ENCODE measurements at regions not wholly inside any gene's neighbourhood (a gene's known extent, or its start where the extent isn't known, plus 50 kb on each side); places are given as distances from the start of the nearest gene placed in this dataset.
A peak's percentile ranks its signal among the peaks of the same experiment; 100 is the strongest.
"Not testable (repeated sequence)": the region's sequence is repeated elsewhere in the genome, so short reads cannot be mapped to it uniquely, and the experiment has no call there.

- no peak overlapping the region for H3K4me3 ChIP-seq (ENCODE audit: low read length)
- no peaks in the 10 kb centered on the region for H3K9me3 ChIP-seq (ENCODE audit: insufficient read depth, low read depth, low read length)
- no peak overlapping the region for H3K27ac ChIP-seq (ENCODE audit: low read depth, low read length)
- H3K9ac ChIP-seq (ENCODE audit: low read depth, low read length), result no peak overlapping the region
- peaks cover 10% of the 10 kb centered on the region for H3K4me1 ChIP-seq (ENCODE audit: insufficient read depth, low read length)
- WGBS, result 100% methylated on average over 1 of the region's 1 CpG
- H3K27me3 ChIP-seq (ENCODE audit: insufficient read depth, low read length), result no peaks in the 10 kb centered on the region
- H3K36me3 ChIP-seq (ENCODE audit: insufficient read depth, low read length), result no peaks in the 10 kb centered on the region
Observed at GRCh38 chr2:51297488-51297887, 265.6 kb upstream of the NRXN1 start.

GRCh38 chr2:51293566-51294200 is 261.8 kb upstream of the NRXN1 start:
- peaks cover 32% of the 10 kb centered on the region for H3K4me1 ChIP-seq (ENCODE audit: insufficient read depth, low read length)
- H3K9me3 ChIP-seq (ENCODE audit: insufficient read depth, low read depth, low read length), result no peaks in the 10 kb centered on the region
- no peak overlapping the region for H3K27ac ChIP-seq (ENCODE audit: low read depth, low read length)
- H3K9ac ChIP-seq (ENCODE audit: low read depth, low read length), result no peak overlapping the region
- H3K36me3 ChIP-seq (ENCODE audit: insufficient read depth, low read length), result no peaks in the 10 kb centered on the region
- no peaks in the 10 kb centered on the region for H3K27me3 ChIP-seq (ENCODE audit: insufficient read depth, low read length)
- no peak overlapping the region for H3K4me3 ChIP-seq (ENCODE audit: low read length)
- WGBS, result 78% methylated on average over 5 of the region's 5 CpGs

- H3K9me3 ChIP-seq (ENCODE audit: insufficient read depth, low read depth, low read length), result no peaks in the 10 kb centered on the region
- H3K27ac ChIP-seq (ENCODE audit: low read depth, low read length), result peak overlapping the region; percentile 69
- H3K9ac ChIP-seq (ENCODE audit: low read depth, low read length), result no peak overlapping the region
- H3K27me3 ChIP-seq (ENCODE audit: insufficient read depth, low read length), result no peaks in the 10 kb centered on the region
- H3K36me3 ChIP-seq (ENCODE audit: insufficient read depth, low read length), result no peaks in the 10 kb centered on the region
- H3K4me1 ChIP-seq (ENCODE audit: insufficient read depth, low read length), result peaks cover 32% of the 10 kb centered on the region
- H3K4me3 ChIP-seq (ENCODE audit: low read length), result peak overlapping the region; percentile 6; the same call in 1 of the 2 replicates
- WGBS, result 52% methylated on average over 2 of the region's 5 CpGs
Observed at GRCh38 chr2:51291762-51292551, 260.0 kb upstream of the NRXN1 start.

- Histone ChIP-seq H3K36me3 (ENCODE audit: insufficient read depth, low read length) (no peaks in the 10 kb centered on the region), H3K9ac (ENCODE audit: low read depth, low read length) (no peak overlapping the region), H3K4me3 (ENCODE audit: low read length) (no peak overlapping the region), H3K4me1 (ENCODE audit: insufficient read depth, low read length) (peaks cover 32% of the 10 kb centered on the region), H3K27me3 (ENCODE audit: insufficient read depth, low read length) (no peaks in the 10 kb centered on the region), H3K27ac (ENCODE audit: low read depth, low read length) (no peak overlapping the region), H3K9me3 (ENCODE audit: insufficient read depth, low read depth, low read length) (no peaks in the 10 kb centered on the region)
- WGBS, result 100% methylated on average over 1 of the region's 2 CpGs
Observed at GRCh38 chr2:51290725-51291124, 258.8 kb upstream of the NRXN1 start.

GRCh38 chr2:51289045-51289444 is 257.1 kb upstream of the NRXN1 start:
- no peak overlapping the region for H3K27ac ChIP-seq (ENCODE audit: low read depth, low read length)
- H3K27me3 ChIP-seq (ENCODE audit: insufficient read depth, low read length), result no peaks in the 10 kb centered on the region
- 100% methylated on average over 1 of the region's 1 CpG for WGBS

GRCh38 chr2:51268191-51268590 is 236.3 kb upstream of the NRXN1 start:
- 32% methylated on average over 1 of the region's 1 CpG for WGBS
- H3K4me1 ChIP-seq (ENCODE audit: insufficient read depth, low read length), result peaks cover 12% of the 10 kb centered on the region
- no peaks in the 10 kb centered on the region for H3K27me3 ChIP-seq (ENCODE audit: insufficient read depth, low read length)
- no peak overlapping the region for H3K4me3 ChIP-seq (ENCODE audit: low read length)
- no peak overlapping the region for H3K27ac ChIP-seq (ENCODE audit: low read depth, low read length)
- H3K9ac ChIP-seq (ENCODE audit: low read depth, low read length), result no peak overlapping the region
- no peaks in the 10 kb centered on the region for H3K9me3 ChIP-seq (ENCODE audit: insufficient read depth, low read depth, low read length)
- H3K36me3 ChIP-seq (ENCODE audit: insufficient read depth, low read length), result no peaks in the 10 kb centered on the region

More at GRCh38 chr2:51289045-51289444, 257.1 kb upstream of the NRXN1 start:
- H3K4me1 ChIP-seq (ENCODE audit: insufficient read depth, low read length), result peaks cover 35% of the 10 kb centered on the region
- no peak overlapping the region for H3K4me3 ChIP-seq (ENCODE audit: low read length)
- H3K9ac ChIP-seq (ENCODE audit: low read depth, low read length), result no peak overlapping the region
- no peaks in the 10 kb centered on the region for H3K36me3 ChIP-seq (ENCODE audit: insufficient read depth, low read length)
- no peaks in the 10 kb centered on the region for H3K9me3 ChIP-seq (ENCODE audit: insufficient read depth, low read depth, low read length)

GRCh38 chr2:51265539-51265938 is 233.6 kb upstream of the NRXN1 start:
- H3K27ac ChIP-seq (ENCODE audit: low read depth, low read length), result no peak overlapping the region
- H3K9ac ChIP-seq (ENCODE audit: low read depth, low read length), result no peak overlapping the region
- H3K4me1 ChIP-seq (ENCODE audit: insufficient read depth, low read length), result peaks cover 13% of the 10 kb centered on the region
- 95% methylated on average over 2 of the region's 2 CpGs for WGBS
- no peaks in the 10 kb centered on the region for H3K9me3 ChIP-seq (ENCODE audit: insufficient read depth, low read depth, low read length)
- H3K4me3 ChIP-seq (ENCODE audit: low read length), result no peak overlapping the region
- H3K27me3 ChIP-seq (ENCODE audit: insufficient read depth, low read length), result no peaks in the 10 kb centered on the region
- no peaks in the 10 kb centered on the region for H3K36me3 ChIP-seq (ENCODE audit: insufficient read depth, low read length)

- WGBS, result 87% methylated on average over 2 of the region's 3 CpGs
Observed at GRCh38 chr2:51263951-51264350, 232.0 kb upstream of the NRXN1 start.

GRCh38 chr2:51263101-51263500 is 231.2 kb upstream of the NRXN1 start:
- H3K27me3 ChIP-seq (ENCODE audit: insufficient read depth, low read length); H3K4me3 ChIP-seq (ENCODE audit: low read length); H3K9me3 ChIP-seq (ENCODE audit: insufficient read depth, low read depth, low read length); H3K9ac ChIP-seq (ENCODE audit: low read depth, low read length); H3K4me1 ChIP-seq (ENCODE audit: insufficient read depth, low read length); H3K27ac ChIP-seq (ENCODE audit: low read depth, low read length); H3K36me3 ChIP-seq (ENCODE audit: insufficient read depth, low read length): not testable (repeated sequence)
- whole genome bisulfite sequencing, result 46% methylated on average over 2 of the region's 2 CpGs

More at GRCh38 chr2:51263951-51264350, 232.0 kb upstream of the NRXN1 start:
- H3K27ac ChIP-seq (ENCODE audit: low read depth, low read length), result no peak overlapping the region
- H3K4me3 ChIP-seq (ENCODE audit: low read length), result no peak overlapping the region
- no peaks in the 10 kb centered on the region for H3K36me3 ChIP-seq (ENCODE audit: insufficient read depth, low read length)
- no peaks in the 10 kb centered on the region for H3K9me3 ChIP-seq (ENCODE audit: insufficient read depth, low read depth, low read length)
- no peak overlapping the region for H3K9ac ChIP-seq (ENCODE audit: low read depth, low read length)
- no peaks in the 10 kb centered on the region for H3K27me3 ChIP-seq (ENCODE audit: insufficient read depth, low read length)
- H3K4me1 ChIP-seq (ENCODE audit: insufficient read depth, low read length), result peaks cover 13% of the 10 kb centered on the region

GRCh38 chr2:51258301-51258700 is 226.4 kb upstream of the NRXN1 start:
- H3K4me1 ChIP-seq (ENCODE audit: insufficient read depth, low read length), result peaks cover 2% of the 10 kb centered on the region

GRCh38 chr2:51256736-51257135 is 224.8 kb upstream of the NRXN1 start:
- Histone ChIP-seq H3K36me3 (ENCODE audit: insufficient read depth, low read length) (no peaks in the 10 kb centered on the region), H3K9ac (ENCODE audit: low read depth, low read length) (no peak overlapping the region), H3K27me3 (ENCODE audit: insufficient read depth, low read length) (no peaks in the 10 kb centered on the region), H3K9me3 (ENCODE audit: insufficient read depth, low read depth, low read length) (no peaks in the 10 kb centered on the region), H3K4me1 (ENCODE audit: insufficient read depth, low read length) (no peaks in the 10 kb centered on the region), H3K4me3 (ENCODE audit: low read length) (no peak overlapping the region), H3K27ac (ENCODE audit: low read depth, low read length) (no peak overlapping the region)
- WGBS, result 90% methylated on average over 5 of the region's 5 CpGs

More at GRCh38 chr2:51258301-51258700, 226.4 kb upstream of the NRXN1 start:
- Histone ChIP-seq H3K9ac (ENCODE audit: low read depth, low read length) (no peak overlapping the region), H3K36me3 (ENCODE audit: insufficient read depth, low read length) (no peaks in the 10 kb centered on the region), H3K27me3 (ENCODE audit: insufficient read depth, low read length) (no peaks in the 10 kb centered on the region), H3K9me3 (ENCODE audit: insufficient read depth, low read depth, low read length) (no peaks in the 10 kb centered on the region), H3K27ac (ENCODE audit: low read depth, low read length) (no peak overlapping the region), H3K4me3 (ENCODE audit: low read length) (no peak overlapping the region)
- 97% methylated on average over 4 of the region's 5 CpGs for WGBS
